CD4-positive, alpha-beta T cell (primary cell): ENCODE measurements at regions not wholly inside any gene's neighbourhood (a gene's known extent, or its start where the extent isn't known, plus 50 kb on each side); places are given as distances from the start of the nearest gene placed in this dataset.

Experiments
- ATAC-seq: fragments of 200-7000 bp; cut with Tn5 transposase; one replicate; pipeline ENCODE4 v1.10.0; 2022; ENCODE audit warnings: mild to moderate bottlenecking; ENCODE audit not compliant: poor library complexity
- CTCF ChIA-PET: fragments of 350-600 bp; sonication (Branson Sonifier 250); formaldehyde crosslinking; loops from one replicate; lab custom pipeline; 2021; ENCODE audit warnings: antibody characterized with exemption, inconsistent platforms; lab: Charles Lee
- POLR2A ChIA-PET: fragments of 350-600 bp; sonication (Branson Sonifier 250); formaldehyde crosslinking; loops from one replicate; lab custom pipeline; 2021; ENCODE audit warnings: antibody characterized with exemption, inconsistent platforms; lab: Charles Lee
- DNase-seq, 14 experiments: peaks; one replicate each; pipeline ENCODE4 v3.0.0-alpha.2; 2013 to 2020; ENCODE audit warnings: mixed read lengths in 2 of 14
- H3K27ac ChIP-seq, 2 donors: one replicate each; pipeline versions ENCODE4 v1.5.1 to v1.7.0; 2013; ENCODE audit warnings: low read length in 2 of 2, low read depth in 1 of 2, mild to moderate bottlenecking in 1 of 2
- H3K27me3 ChIP-seq, 2 experiments: 1 replicate in 1 of 2; 2 replicates in 1 of 2; pipeline versions ENCODE4 v1.6.1 to v1.7.0; 2013; ENCODE audit warnings: low read length in 2 of 2, control low read depth in 1 of 2, mild to moderate bottlenecking in 1 of 2, moderate library complexity in 1 of 2; ENCODE audit not compliant: insufficient read depth in 2 of 2, control insufficient read depth in 1 of 2
- H3K36me3 ChIP-seq: one replicate; pipeline ENCODE4 v1.6.1; 2013; ENCODE audit warnings: low read length, control low read depth; ENCODE audit not compliant: insufficient read depth
- H3K4me1 ChIP-seq: one replicate; pipeline ENCODE4 v1.6.1; 2013; ENCODE audit warnings: low read length, control low read depth; ENCODE audit not compliant: insufficient read depth
- H3K4me3 ChIP-seq: one replicate; pipeline ENCODE4 v1.5.1; 2013; ENCODE audit warnings: mild to moderate bottlenecking, low read length, moderate library complexity
- H3K9me3 ChIP-seq, 2 experiments: 1 replicate in 1 of 2; 2 replicates in 1 of 2; pipeline versions ENCODE4 v1.6.1 to v1.7.0; 2013; ENCODE audit warnings: low read length in 2 of 2, mild to moderate bottlenecking in 2 of 2, control low read depth in 1 of 2, moderate library complexity in 1 of 2; ENCODE audit not compliant: control insufficient read depth in 1 of 2, insufficient read depth in 1 of 2
- H3K27ac Mint-ChIP-seq: one replicate; pipeline ENCODE4 v1.8.0; 2020; ENCODE audit warnings: mixed read lengths
- H3K27me3 Mint-ChIP-seq: one replicate; pipeline ENCODE4 v1.8.0; 2021; ENCODE audit warnings: mixed read lengths
- H3K36me3 Mint-ChIP-seq: one replicate; pipeline ENCODE4 v1.8.0; 2021; ENCODE audit warnings: low read depth, mixed read lengths
- H3K4me1 Mint-ChIP-seq: one replicate; pipeline ENCODE4 v1.8.0; 2021; ENCODE audit warnings: low read depth, mixed read lengths
- H3K4me3 Mint-ChIP-seq: one replicate; pipeline ENCODE4 v1.8.0; 2020; ENCODE audit warnings: mild to moderate bottlenecking, mixed read lengths
- H3K9me3 Mint-ChIP-seq: one replicate; pipeline ENCODE4 v1.8.0; 2020; ENCODE audit warnings: mixed read lengths
- intact Hi-C, 2 experiments: fragments of 100-400 bp; cut with DNase I in 1 of 2; cut with micrococcal nuclease in 1 of 2; formaldehyde crosslinking; loops; one replicate each; pipeline versions ENCODE4 v1.15.1 to v1.9.0; 2023 to 2025; cut with DNase I, micrococcal nuclease
- TF ChIP-seq, protein P1 (sequence below): fragments of 200-600 bp; IDR thresholded peaks from one replicate; pipeline ENCODE4 v1.8.0; 2022; ENCODE audit warnings: antibody characterized with exemption, mild to moderate bottlenecking

DNA sequence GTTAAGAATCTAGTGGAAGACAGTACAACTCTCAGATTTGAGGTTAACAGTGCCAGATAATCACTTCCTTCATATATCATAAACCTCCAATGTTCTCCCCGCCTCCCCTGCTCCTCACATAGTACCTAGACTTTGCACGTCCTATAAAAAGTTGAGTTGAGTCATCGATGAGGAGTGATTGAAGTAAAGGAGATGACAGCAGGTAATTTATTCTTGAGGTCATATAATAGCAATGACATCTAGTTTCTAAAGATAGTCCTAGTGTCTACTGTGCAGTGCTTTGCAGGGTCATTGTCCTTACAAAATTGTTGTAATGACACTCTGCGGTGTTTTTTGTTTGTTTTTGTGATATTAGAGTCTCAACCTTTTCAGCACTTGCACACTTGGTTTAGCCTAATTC lies 510.5 kb upstream of the LRFN5 start:
- Histone ChIP-seq H3K9me3 (peaks cover 0 to 7% of the 10 kb centered on the region in 2 experiments), H3K4me1 (no peaks in the 10 kb centered on the region), H3K27ac (no peak overlapping the region), H3K27me3 (no peaks in the 10 kb centered on the region), H3K4me3 (no peak overlapping the region), H3K36me3 (no peaks in the 10 kb centered on the region)
- ATAC-seq: no peak
- Mint-ChIP-seq H3K36me3 (no peaks in the 10 kb centered on the region), H3K27ac (no peak overlapping the region), H3K27me3 (no peaks in the 10 kb centered on the region), H3K4me3 (no peak overlapping the region), H3K4me1 (no peaks in the 10 kb centered on the region), H3K9me3 (peaks cover 14% of the 10 kb centered on the region)
- ChIA-PET POLR2A (no interaction called here), CTCF (no interaction called here)
- TF ChIP-seq, protein P1, sequence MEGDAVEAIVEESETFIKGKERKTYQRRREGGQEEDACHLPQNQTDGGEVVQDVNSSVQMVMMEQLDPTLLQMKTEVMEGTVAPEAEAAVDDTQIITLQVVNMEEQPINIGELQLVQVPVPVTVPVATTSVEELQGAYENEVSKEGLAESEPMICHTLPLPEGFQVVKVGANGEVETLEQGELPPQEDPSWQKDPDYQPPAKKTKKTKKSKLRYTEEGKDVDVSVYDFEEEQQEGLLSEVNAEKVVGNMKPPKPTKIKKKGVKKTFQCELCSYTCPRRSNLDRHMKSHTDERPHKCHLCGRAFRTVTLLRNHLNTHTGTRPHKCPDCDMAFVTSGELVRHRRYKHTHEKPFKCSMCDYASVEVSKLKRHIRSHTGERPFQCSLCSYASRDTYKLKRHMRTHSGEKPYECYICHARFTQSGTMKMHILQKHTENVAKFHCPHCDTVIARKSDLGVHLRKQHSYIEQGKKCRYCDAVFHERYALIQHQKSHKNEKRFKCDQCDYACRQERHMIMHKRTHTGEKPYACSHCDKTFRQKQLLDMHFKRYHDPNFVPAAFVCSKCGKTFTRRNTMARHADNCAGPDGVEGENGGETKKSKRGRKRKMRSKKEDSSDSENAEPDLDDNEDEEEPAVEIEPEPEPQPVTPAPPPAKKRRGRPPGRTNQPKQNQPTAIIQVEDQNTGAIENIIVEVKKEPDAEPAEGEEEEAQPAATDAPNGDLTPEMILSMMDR: no peak
- no peak for DNase-seq
- intact Hi-C loops: no loop called here

DNA sequence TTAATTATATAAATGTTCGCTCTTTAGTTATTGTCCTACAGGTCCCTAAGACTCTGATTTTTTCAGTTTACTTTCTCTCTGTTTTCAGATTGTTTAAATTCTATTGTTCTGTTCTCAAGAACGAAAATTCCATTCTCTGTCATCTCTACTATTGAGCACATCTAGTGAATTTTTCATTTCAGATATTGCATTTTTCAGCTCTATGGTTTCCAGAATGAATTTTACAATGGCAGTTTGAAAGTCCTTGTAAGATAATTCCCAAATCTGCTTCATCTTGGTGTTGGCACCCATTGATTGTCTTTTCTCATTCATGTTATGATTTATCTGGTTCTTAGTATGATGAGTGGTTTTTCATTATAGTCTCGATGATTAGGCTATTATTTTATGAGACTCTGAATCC lies 519.6 kb upstream of the LRFN5 start:
- DNase-seq (no peak), ATAC-seq (no peak)
- H3K4me3 ChIP-seq: no peak overlapping the region
- no peaks in the 10 kb centered on the region for H3K27me3 ChIP-seq
- ChIA-PET POLR2A (no interaction called here), CTCF (no interaction called here)
- Mint-ChIP-seq H3K4me3 (no peak overlapping the region), H3K27me3 (no peaks in the 10 kb centered on the region), H3K36me3 (no peaks in the 10 kb centered on the region), H3K9me3 (peaks cover 8% of the 10 kb centered on the region), H3K4me1 (no peaks in the 10 kb centered on the region), H3K27ac (no peak overlapping the region)
- TF ChIP-seq, protein P1: no peak
- H3K27ac ChIP-seq: no peak overlapping the region
- H3K36me3 ChIP-seq: no peaks in the 10 kb centered on the region
- intact Hi-C loops: no loop called here
- no peaks in the 10 kb centered on the region for H3K4me1 ChIP-seq
- H3K9me3 ChIP-seq: peaks cover 0 to 24% of the 10 kb centered on the region in 2 experiments

DNA sequence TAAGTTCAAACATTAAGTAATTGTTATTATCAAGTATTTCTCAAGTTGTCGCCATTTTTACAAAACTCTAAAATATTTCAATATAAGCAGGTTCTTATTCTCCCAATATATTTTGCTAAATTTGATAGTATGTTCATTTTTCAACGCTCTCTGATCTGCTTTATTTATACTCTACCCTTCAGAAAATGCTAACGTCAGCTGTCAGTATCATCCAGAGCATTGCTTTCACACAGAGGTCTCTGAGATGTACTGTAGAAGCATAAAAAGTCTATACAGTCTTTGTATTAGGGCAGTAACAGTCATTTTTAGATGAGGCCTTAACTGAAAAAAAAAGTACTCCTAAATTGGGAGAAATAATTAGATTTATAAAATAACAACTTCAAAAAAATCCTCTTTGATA lies 533.1 kb upstream of the LRFN5 start:
- Histone ChIP-seq H3K36me3 (no peaks in the 10 kb centered on the region), H3K4me1 (no peaks in the 10 kb centered on the region), H3K27ac (no peak overlapping the region), H3K27me3 (no peaks in the 10 kb centered on the region), H3K4me3 (no peak overlapping the region), H3K9me3 (no peaks in the 10 kb centered on the region)
- Mint-ChIP-seq H3K4me1 (no peaks in the 10 kb centered on the region), H3K27me3 (no peaks in the 10 kb centered on the region), H3K27ac (no peak overlapping the region), H3K4me3 (no peak overlapping the region), H3K9me3 (peaks cover 2% of the 10 kb centered on the region), H3K36me3 (no peaks in the 10 kb centered on the region)
- ChIA-PET CTCF (no interaction called here), POLR2A (no interaction called here)
- intact Hi-C loops: no loop called here
- TF ChIP-seq, protein P1: no peak
- ATAC-seq: no peak
- no peak for DNase-seq
